ENCODE measurements at regions not wholly inside any gene's neighbourhood (a gene's known extent, or its start where the extent isn't known, plus 50 kb on each side); places are given as distances from the start of the nearest gene placed in this dataset.

DNA sequence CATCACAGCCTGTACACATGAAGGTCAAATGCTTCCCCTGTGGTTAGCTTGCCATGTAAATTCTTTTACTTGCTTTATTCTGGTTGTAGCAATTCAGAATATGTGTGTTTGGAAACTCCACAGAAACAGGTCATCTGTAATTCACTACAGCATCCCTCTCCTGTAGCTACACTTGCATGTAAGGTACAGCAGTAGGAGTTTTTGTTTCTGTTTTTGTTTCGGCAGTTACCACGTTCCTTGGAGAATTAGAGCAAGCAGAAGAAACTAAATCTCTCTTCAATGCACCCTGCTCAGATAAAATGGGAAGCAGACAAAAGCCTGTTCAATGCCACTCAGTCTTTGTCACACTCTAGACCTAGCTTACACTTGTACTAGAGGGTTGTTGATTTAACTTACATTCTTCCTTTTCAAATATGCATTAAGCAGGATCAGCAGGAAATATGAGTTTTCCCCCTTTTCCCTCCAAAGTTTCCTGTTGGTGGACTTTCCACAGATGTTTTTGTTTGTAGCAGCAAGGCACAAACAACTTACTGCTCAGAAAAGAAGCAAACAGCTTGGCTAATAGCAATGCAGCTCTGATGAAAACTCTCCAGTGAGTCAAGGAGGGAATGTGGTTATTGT lies 80.9 kb downstream of the YIPF5 start:
- Mint-ChIP-seq H3K27me3 (ENCODE audit: unreplicated experiment) (peaks cover 18% of the 10 kb centered on the region), H3K4me1 (ENCODE audit: low read depth, unreplicated experiment) (no peaks in the 10 kb centered on the region), H3K36me3 (ENCODE audit: insufficient read depth, unreplicated experiment) (no peaks in the 10 kb centered on the region), H3K27ac (ENCODE audit: unreplicated experiment) (no peak overlapping the region), H3K9me3 (ENCODE audit: low read depth, unreplicated experiment) (no peaks in the 10 kb centered on the region), H3K4me3 (ENCODE audit: low read depth, unreplicated experiment) (no peak overlapping the region)
- BruUV-seq (replicated peaks): no TSS peak
- DNase-seq: no peak
- intact Hi-C loops (cut with micrococcal nuclease; ENCODE audit: unreplicated experiment): no loop called here
- TF ChIP-seq, protein P1, sequence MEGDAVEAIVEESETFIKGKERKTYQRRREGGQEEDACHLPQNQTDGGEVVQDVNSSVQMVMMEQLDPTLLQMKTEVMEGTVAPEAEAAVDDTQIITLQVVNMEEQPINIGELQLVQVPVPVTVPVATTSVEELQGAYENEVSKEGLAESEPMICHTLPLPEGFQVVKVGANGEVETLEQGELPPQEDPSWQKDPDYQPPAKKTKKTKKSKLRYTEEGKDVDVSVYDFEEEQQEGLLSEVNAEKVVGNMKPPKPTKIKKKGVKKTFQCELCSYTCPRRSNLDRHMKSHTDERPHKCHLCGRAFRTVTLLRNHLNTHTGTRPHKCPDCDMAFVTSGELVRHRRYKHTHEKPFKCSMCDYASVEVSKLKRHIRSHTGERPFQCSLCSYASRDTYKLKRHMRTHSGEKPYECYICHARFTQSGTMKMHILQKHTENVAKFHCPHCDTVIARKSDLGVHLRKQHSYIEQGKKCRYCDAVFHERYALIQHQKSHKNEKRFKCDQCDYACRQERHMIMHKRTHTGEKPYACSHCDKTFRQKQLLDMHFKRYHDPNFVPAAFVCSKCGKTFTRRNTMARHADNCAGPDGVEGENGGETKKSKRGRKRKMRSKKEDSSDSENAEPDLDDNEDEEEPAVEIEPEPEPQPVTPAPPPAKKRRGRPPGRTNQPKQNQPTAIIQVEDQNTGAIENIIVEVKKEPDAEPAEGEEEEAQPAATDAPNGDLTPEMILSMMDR (IDR thresholded peaks at IDR 0.05; ENCODE audit: unreplicated experiment): no peak
- CTCF ChIA-PET: no interaction called here

DNA sequence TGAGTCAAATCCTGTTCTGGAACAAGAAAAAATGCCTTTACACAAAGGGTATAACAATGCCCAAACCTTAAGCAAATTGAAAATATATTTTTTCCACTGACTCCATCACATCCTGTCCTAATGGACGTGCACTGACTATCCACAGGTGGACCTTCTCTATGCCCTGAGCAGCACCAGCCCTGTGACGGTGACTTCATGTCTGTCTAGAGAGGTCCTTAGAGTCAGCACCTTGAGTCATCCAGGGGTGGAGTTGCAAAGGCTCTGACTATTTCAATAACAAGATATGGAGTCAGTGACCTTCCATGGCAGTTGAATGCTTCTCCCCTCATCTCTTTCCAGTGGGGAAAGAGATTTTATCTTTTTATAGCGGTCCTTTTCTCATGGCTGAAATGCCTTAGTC lies 78.0 kb downstream of the YIPF5 start:
- no peaks in the 10 kb centered on the region for H3K4me1 Mint-ChIP-seq (ENCODE audit: low read depth, unreplicated experiment)
- no TSS peak for BruUV-seq (replicated peaks)
- H3K4me3 Mint-ChIP-seq (ENCODE audit: low read depth, unreplicated experiment): no peak overlapping the region
- intact Hi-C loops (cut with micrococcal nuclease; ENCODE audit: unreplicated experiment): no loop called here
- TF ChIP-seq, protein P1 (IDR thresholded peaks at IDR 0.05; ENCODE audit: unreplicated experiment): no peak
- H3K9me3 Mint-ChIP-seq (ENCODE audit: low read depth, unreplicated experiment): no peaks in the 10 kb centered on the region
- no peak for DNase-seq
- peaks cover 18% of the 10 kb centered on the region for H3K27me3 Mint-ChIP-seq (ENCODE audit: unreplicated experiment)
- CTCF ChIA-PET: no interaction called here
- no peaks in the 10 kb centered on the region for H3K36me3 Mint-ChIP-seq (ENCODE audit: insufficient read depth, unreplicated experiment)
- no peak overlapping the region for H3K27ac Mint-ChIP-seq (ENCODE audit: unreplicated experiment)

DNA sequence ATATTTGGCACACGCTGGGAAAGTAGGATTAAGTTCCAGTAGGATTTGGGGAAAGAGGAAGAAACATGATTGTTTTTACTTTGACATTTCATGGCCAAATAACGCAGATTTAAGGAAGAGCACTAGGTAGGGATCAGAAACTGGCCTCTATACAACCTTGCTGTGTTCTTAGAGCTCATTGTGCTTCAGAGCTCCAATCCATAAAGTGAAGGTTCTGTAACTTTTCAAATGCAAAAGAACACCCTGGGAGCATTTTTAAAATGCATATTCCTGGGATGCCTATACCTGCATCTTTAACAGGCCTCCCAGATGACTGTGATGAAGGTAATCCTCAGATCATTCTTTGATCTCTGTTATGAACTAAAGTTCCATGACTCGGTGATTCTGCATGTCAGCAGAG lies 77.1 kb downstream of the YIPF5 start:
- H3K27ac Mint-ChIP-seq (ENCODE audit: unreplicated experiment): no peak overlapping the region
- peaks cover 18% of the 10 kb centered on the region for H3K27me3 Mint-ChIP-seq (ENCODE audit: unreplicated experiment)
- no peaks in the 10 kb centered on the region for H3K9me3 Mint-ChIP-seq (ENCODE audit: low read depth, unreplicated experiment)

DNA sequence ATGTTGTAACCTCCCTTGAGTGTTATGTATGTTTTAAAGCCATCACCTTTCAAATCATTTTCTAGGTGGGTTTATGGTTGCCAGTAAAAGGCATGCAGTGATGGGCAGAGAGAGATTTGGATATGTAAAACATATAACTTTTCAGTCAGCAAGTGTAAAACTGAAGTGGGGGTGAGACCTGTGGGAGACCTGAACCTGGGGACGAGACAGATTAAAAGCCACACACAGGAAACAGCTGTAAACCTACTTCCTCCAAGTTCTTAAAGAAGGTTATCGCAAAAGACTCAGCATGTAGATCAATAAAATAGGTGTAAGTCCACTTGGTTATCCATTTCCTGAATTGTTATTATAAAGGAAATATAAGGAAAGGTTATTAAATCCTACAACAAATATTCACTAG lies 76.6 kb downstream of the YIPF5 start:
- no TSS peak for BruUV-seq (replicated peaks)
- H3K4me3 Mint-ChIP-seq (ENCODE audit: low read depth, unreplicated experiment): no peak overlapping the region
- no peak overlapping the region for H3K27ac Mint-ChIP-seq (ENCODE audit: unreplicated experiment)
- H3K4me1 Mint-ChIP-seq (ENCODE audit: low read depth, unreplicated experiment): no peaks in the 10 kb centered on the region
- CTCF ChIA-PET: interaction anchor here (0.7 kb wide), 1 partner anchor 10 kb away, joined by 3 read pairs; no protein-coding TSS in a partner anchor
- TF ChIP-seq, protein P1 (IDR thresholded peaks at IDR 0.05; ENCODE audit: unreplicated experiment): no peak
- H3K9me3 Mint-ChIP-seq (ENCODE audit: low read depth, unreplicated experiment): no peaks in the 10 kb centered on the region
- no peaks in the 10 kb centered on the region for H3K36me3 Mint-ChIP-seq (ENCODE audit: insufficient read depth, unreplicated experiment)
- H3K27me3 Mint-ChIP-seq (ENCODE audit: unreplicated experiment): peaks cover 18% of the 10 kb centered on the region
- no peak for DNase-seq
- intact Hi-C loops (cut with micrococcal nuclease; ENCODE audit: unreplicated experiment): no loop called here

More for the DNA sequence above, 77.1 kb downstream of the YIPF5 start:
- intact Hi-C loops (cut with micrococcal nuclease; ENCODE audit: unreplicated experiment): no loop called here
- DNase-seq: no peak
- H3K4me3 Mint-ChIP-seq (ENCODE audit: low read depth, unreplicated experiment): no peak overlapping the region
- CTCF ChIA-PET: interaction anchor here (0.7 kb wide), 1 partner anchor 9 kb away, joined by 3 read pairs; no protein-coding TSS in a partner anchor
- H3K4me1 Mint-ChIP-seq (ENCODE audit: low read depth, unreplicated experiment): no peaks in the 10 kb centered on the region
- TF ChIP-seq, protein P1 (IDR thresholded peaks at IDR 0.05; ENCODE audit: unreplicated experiment): no peak
- no peaks in the 10 kb centered on the region for H3K36me3 Mint-ChIP-seq (ENCODE audit: insufficient read depth, unreplicated experiment)
- BruUV-seq (replicated peaks): no TSS peak

Data from Calu3 (cell line).